GM12865 (cell line): ENCODE measurements at regions not wholly inside any gene's neighbourhood (a gene's known extent, or its start where the extent isn't known, plus 50 kb on each side); places are given as distances from the start of the nearest gene placed in this dataset.

Source experiments
- DNase-seq: peaks from one replicate; pipeline ENCODE4 v3.0.0; 2010; ENCODE audit warnings: low read depth
- H3K4me3 ChIP-seq: 2 replicates; pipeline ENCODE4 v1.5.1; 2011; ENCODE audit warnings: mild to moderate bottlenecking, low read depth, low read length, control low read depth
- TF ChIP-seq, protein P1 (sequence below): IDR thresholded peaks from 2 replicates; pipeline ENCODE4 v1.5.1; 2011; ENCODE audit warnings: low read length, control low read depth, low read depth, inconsistent platforms; ENCODE audit not compliant: insufficient read depth; ENCODE audit errors: missing control alignments

DNA sequence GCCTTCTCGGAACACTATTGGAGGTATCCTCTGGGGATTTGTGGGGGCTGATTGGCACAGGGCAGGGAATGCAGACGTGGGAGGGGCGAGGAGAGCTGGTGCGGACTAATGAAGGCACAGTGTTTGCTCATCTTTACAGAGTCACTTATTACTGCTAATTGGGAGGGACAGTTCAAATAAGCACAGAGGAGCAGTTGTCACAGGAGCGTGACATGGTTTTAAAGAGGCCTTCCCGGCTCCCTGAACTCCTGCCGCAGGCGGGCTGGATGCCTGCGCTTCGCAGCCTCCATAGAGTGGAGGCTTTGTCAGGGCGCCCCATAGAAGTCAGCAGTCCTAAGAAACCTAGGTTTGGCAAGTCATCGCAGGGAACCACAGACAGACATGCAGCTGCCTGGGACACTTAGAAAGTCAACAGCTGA, 149.6 kb downstream of the LINC00237 start:
- DNase-seq: no peak
- H3K4me3 ChIP-seq: no peak overlapping the region
- TF ChIP-seq, protein P1, sequence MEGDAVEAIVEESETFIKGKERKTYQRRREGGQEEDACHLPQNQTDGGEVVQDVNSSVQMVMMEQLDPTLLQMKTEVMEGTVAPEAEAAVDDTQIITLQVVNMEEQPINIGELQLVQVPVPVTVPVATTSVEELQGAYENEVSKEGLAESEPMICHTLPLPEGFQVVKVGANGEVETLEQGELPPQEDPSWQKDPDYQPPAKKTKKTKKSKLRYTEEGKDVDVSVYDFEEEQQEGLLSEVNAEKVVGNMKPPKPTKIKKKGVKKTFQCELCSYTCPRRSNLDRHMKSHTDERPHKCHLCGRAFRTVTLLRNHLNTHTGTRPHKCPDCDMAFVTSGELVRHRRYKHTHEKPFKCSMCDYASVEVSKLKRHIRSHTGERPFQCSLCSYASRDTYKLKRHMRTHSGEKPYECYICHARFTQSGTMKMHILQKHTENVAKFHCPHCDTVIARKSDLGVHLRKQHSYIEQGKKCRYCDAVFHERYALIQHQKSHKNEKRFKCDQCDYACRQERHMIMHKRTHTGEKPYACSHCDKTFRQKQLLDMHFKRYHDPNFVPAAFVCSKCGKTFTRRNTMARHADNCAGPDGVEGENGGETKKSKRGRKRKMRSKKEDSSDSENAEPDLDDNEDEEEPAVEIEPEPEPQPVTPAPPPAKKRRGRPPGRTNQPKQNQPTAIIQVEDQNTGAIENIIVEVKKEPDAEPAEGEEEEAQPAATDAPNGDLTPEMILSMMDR: no peak

DNA sequence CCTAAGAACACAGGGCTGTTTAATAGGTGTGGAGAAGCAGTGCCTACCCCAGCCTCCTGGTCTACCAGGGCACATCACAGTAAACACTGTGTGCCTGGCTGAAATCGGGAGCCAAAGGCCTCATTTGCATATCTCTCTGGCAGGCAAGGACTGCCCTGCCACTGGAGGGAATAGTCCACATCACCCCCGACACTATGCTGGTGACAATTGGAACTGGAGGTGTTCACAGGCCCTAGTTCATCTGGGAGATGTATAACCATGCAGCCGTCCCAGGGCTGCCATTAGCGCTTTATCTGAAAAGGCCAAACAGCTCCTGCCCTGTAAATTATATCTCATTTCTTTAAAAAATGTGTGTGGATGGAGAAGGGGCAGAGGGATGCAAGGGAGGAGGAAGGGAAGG, 150.3 kb downstream of the LINC00237 start:
- no peak overlapping the region for H3K4me3 ChIP-seq
- TF ChIP-seq, protein P1: no peak
- no peak for DNase-seq

DNA sequence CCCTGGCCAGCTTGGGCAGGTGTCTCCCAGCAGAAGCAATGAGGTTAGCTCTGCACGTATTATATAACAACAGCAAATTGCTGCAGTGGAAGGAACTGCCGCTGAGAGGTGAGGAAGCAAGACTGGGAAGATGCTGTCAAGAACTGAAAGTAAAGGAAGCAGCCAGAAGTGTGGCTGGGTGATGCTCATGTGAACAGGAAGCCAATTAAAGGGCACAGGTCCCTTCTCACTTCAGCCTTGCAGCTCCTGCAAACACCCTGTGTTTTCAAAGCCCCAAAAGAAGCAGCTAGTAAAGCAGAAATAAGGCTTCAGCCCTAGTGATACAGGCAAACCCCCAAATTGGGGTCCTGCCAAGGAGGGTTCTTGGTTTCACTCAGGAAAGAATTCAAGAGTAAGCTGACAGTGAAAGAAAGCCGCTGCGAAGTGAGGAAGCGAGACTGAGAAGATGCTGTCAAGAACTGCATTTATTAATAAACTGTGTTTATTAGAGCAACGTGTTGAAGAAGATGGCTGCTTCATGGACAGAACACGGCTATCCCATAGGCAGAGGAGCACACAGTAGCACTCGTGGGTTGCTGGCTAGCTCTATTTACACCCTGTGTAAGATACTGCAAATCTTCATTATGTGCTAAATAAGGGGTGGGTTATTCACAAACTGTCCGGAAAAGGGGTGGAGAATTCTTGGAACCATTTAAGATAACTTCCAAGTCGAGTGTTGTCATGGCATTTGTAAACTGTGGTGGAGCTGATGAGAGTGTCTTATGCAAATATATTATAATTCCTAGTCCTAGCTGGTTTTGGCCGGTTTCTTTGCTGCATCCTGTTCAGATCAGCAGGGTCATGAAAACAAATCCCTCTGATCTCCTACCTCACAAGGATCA, 152.2 kb downstream of the LINC00237 start:
- H3K4me3 ChIP-seq: no peak overlapping the region
- TF ChIP-seq, protein P1: no peak
- peak; percentile 8 for DNase-seq

DNA sequence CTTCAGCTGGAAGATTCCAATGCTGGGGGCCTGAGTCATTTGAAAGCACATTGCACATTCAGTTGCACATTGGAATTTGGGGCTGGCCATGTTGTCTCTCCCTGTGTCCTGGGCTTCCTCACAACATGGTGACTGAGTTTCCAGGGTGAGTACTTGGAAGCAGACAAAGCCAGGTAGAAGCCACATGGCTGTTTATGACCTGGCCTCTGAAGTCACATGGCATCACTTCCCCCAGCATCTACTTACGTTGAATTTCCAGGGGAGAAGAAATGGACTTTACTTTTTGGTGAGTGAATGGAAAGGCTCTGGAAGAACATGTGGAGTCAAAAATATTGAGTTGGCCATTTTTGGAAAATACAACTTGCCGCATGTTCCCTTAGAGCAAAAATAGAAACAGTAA, 155.5 kb downstream of the LINC00237 start:
- H3K4me3 ChIP-seq: no peak overlapping the region
- TF ChIP-seq, protein P1: no peak
- no peak for DNase-seq

DNA sequence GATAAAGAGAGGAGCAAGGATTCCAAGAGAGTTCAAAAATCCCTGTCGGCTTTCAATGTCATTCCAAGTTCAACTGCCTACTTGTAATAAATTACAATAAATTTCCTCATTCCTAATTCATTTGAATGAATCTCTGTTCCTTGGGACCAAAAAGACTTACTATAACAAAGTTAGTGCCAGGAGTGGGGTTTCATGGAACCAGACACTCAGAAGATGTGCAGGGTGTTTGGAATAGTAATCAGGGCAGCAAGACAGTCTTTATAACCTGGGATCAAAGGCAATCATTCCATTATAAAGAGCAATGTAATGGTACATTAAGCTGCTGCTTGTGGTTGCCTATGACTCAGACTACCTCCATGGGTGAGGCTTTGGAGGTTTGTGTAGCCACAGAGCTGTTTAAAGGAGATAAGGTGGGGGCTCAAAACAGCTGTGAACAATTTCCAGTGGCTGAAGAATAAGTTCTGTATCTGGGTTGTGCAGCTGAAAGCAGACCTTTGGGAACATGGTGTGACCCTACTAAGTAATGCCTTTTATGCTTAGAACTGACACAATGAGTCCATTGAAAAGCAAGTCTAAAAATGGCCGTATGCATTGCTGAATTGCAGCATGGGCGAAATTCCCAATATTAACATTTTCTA, 159.9 kb downstream of the LINC00237 start:
- TF ChIP-seq, protein P1: no peak
- DNase-seq: no peak
- no peak overlapping the region for H3K4me3 ChIP-seq

DNA sequence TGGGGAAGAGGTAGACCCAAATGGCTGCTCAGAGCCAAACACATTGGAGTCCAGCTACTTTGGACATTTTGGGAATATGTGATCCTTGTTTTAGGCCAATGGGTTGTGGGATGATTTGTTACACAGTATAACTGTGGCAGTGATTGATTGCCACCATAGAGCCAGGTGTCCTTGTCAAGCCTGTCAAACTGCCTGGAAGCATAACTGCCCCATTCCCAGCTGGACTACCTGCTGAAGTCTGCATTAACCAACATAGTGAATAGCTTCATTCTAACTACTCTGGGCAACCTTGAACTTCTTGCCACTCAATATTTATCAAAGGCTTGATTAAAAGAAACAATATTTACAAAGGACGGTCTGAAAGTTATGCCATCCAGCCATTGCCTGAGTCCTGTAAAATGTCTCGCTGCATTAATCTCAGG, 164.7 kb downstream of the LINC00237 start:
- no peak overlapping the region for H3K4me3 ChIP-seq
- TF ChIP-seq, protein P1: no peak
- no peak for DNase-seq

DNA sequence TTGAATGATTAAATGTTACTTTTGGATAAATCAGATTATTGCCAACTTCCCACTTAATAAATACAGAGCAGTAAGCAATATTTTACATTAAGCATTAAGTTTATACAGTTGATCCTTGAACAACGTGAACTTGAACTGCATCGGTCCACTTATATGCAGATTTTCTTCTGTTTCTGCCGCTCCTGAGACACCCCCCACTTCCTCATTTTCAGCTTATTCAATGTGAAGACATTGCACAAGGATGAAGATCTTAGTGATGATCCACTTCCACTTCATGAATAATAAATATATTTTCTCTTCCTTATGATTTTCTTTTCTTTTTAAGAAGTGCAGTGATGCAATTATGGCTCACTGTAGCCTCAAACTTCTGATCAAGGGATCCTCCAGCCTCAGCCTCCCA, 167.2 kb downstream of the LINC00237 start:
- no peak overlapping the region for H3K4me3 ChIP-seq
- no peak for DNase-seq
- TF ChIP-seq, protein P1: no peak
